ENCODE measurements at regions not wholly inside any gene's neighbourhood (a gene's known extent, or its start where the extent isn't known, plus 50 kb on each side); places are given as distances from the start of the nearest gene placed in this dataset.
A peak's percentile ranks its signal among the peaks of the same experiment; 100 is the strongest.

- intact Hi-C loops (cut with DNase I): loop anchor here in 1 of 2 donors (10.0 kb wide), 1 partner anchor 102 kb away; no protein-coding TSS in a partner anchor
- Histone ChIP-seq H3K4me1 (peaks cover 52% of the 10 kb centered on the region), H3K27ac (no peak overlapping the region), H3K36me3 (ENCODE audit: insufficient read depth in 1 of 2, low read depth in 1 of 2) (peaks cover 0 to 40% of the 10 kb centered on the region in 2 donors), H3K9me3 (no peaks in the 10 kb centered on the region), H3K4me3 (no peak overlapping the region), H3K27me3 (ENCODE audit: insufficient read depth in 3 of 3, low read length in 2 of 3) (no peaks in the 10 kb centered on the region)
- ATAC-seq: no peak
- WGBS, 3 donors: 77 to 90% (median 82%) methylated on average over 7 of the region's 7 CpGs
- DNase-seq: no peak
- no peak for TF ChIP-seq CTCF (IDR thresholded peaks at IDR 0.05)
Measured at GRCh38 chr9:746661-747434, 94.6 kb upstream of the DMRT1 start.

- Histone ChIP-seq H3K9me3 (no peaks in the 10 kb centered on the region), H3K36me3 (ENCODE audit: insufficient read depth in 1 of 2, low read depth in 1 of 2) (peaks cover 0 to 33% of the 10 kb centered on the region in 2 donors), H3K27ac (no peak overlapping the region), H3K4me1 (peaks cover 54% of the 10 kb centered on the region), H3K27me3 (ENCODE audit: insufficient read depth in 3 of 3, low read length in 2 of 3) (no peaks in the 10 kb centered on the region), H3K4me3 (no peak overlapping the region)
- ATAC-seq: no peak
- 98 to 100% (median 100%) methylated on average over 1 of the region's 1 CpG for WGBS, 3 donors
- no peak for TF ChIP-seq CTCF (IDR thresholded peaks at IDR 0.05)
- no peak for DNase-seq
- intact Hi-C loops (cut with DNase I): loop anchor here in 1 of 2 donors (10.0 kb wide), 1 partner anchor 103 kb away; no protein-coding TSS in a partner anchor
Measured at GRCh38 chr9:747567-747966, 93.9 kb upstream of the DMRT1 start.

- 91 to 93% (median 92%) methylated on average over 10 of the region's 10 CpGs for WGBS, 3 donors
- intact Hi-C loops (cut with DNase I): loop anchor here in 1 of 2 donors (10.0 kb wide), 1 partner anchor 104 kb away; no protein-coding TSS in a partner anchor
- Histone ChIP-seq H3K4me1 (peaks cover 49% of the 10 kb centered on the region), H3K27ac (peak overlapping the region; percentile 85), H3K4me3 (no peak overlapping the region), H3K36me3 (ENCODE audit: insufficient read depth in 1 of 2, low read depth in 1 of 2) (peaks cover 0 to 19% of the 10 kb centered on the region in 2 donors), H3K9me3 (no peaks in the 10 kb centered on the region), H3K27me3 (ENCODE audit: insufficient read depth in 3 of 3, low read length in 2 of 3) (no peaks in the 10 kb centered on the region)
- no peak for TF ChIP-seq CTCF (IDR thresholded peaks at IDR 0.05)
- DNase-seq (no peak), ATAC-seq (no peak)
Measured at GRCh38 chr9:748861-749497, 92.5 kb upstream of the DMRT1 start.

GRCh38 chr9:749716-750115 is 91.8 kb upstream of the DMRT1 start:
- ATAC-seq: no peak
- Histone ChIP-seq H3K9me3 (no peaks in the 10 kb centered on the region), H3K4me1 (peaks cover 42% of the 10 kb centered on the region), H3K27ac (peak overlapping the region; percentile 85), H3K4me3 (no peak overlapping the region), H3K36me3 (ENCODE audit: insufficient read depth in 1 of 2, low read depth in 1 of 2) (peaks cover 0 to 18% of the 10 kb centered on the region in 2 donors), H3K27me3 (ENCODE audit: insufficient read depth in 3 of 3, low read length in 2 of 3) (no peaks in the 10 kb centered on the region)
- DNase-seq: no peak
- intact Hi-C loops (cut with DNase I): loop anchor here (5.0 to 10.0 kb wide), 2 partner anchors 52 to 105 kb away; no protein-coding TSS in a partner anchor
- TF ChIP-seq CTCF (IDR thresholded peaks at IDR 0.05): no peak
- 70 to 77% (median 75%) methylated on average over 5 of the region's 5 CpGs for WGBS, 3 donors

Measured in psoas muscle (tissue), 7 donors.